Hepatic stellate cell (primary cell): ENCODE measurements at regions not wholly inside any gene's neighbourhood (a gene's known extent, or its start where the extent isn't known, plus 50 kb on each side); places are given as distances from the start of the nearest gene placed in this dataset.
"Not testable (repeated sequence)": the region's sequence is repeated elsewhere in the genome, so short reads cannot be mapped to it uniquely, and the experiment has no call there.

Experiments
- DNase-seq: peaks from one replicate; pipeline ENCODE4 v3.0.0; 2011; ENCODE audit warnings: low spot score

DNA sequence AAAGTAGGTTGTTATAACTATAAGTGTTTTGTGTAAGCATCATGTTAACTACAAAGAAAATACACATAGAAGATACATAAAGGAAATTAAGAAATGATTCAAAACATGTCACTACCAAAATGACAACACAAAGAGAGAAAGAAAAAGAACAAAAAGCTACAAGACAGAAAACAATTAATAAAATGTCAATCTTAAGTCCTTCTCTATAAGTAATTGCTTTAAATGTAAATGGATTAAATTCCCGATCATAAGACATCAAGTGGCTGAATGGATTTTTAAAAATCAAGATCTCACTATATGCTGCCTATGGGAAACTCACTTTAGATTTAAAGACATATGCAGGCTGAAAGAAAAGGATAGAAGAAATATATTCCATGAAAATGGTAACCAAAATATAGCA lies 232.3 kb upstream of the NFIA start:
- DNase-seq: no peak

DNA sequence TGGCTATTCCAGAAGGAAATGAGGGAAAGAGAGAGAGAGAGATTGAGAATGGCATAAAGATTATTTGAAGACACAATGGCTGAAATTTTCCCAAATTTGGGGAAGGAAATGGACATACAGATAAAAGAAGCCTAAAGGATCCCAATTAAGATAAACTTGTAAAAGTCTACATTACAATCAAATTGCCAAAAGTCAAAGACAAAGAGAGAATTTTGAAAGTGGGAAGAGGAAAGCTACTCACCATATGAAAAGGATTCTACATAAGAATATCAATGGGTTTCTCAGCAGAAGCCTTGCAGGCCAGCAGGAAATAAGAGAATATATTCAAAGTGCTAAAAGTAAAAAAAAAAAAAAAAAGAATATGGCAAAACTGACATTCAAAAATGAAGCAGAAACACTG lies 233.0 kb upstream of the NFIA start:
- no peak for DNase-seq

DNA sequence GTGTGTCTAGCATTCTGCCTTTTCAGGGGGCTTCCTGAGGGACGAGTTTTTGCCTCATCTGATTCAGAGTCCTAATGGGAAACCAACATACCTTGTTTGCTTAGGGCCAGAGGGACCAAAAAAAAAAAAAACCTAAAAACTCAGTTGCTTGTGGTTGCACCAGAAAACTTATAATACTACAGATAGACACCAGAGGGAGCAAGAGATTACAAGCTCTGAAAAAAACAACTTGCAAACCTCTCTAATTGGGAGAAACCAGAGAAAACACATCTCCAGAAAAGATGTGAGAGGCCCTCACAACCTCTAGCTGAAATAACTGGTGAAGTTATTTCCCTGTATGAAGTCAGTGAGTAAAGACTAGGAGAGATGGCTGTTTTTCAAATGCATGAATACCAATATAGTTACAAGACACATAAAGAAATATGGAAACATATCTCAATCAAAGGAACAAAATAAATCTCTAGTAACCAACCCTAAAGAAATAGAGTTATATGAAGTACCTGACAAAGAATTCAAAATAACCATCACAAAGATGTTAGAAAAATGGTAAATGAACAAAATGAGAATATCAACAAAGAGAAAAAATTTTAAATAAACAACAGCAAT lies 233.7 kb upstream of the NFIA start:
- peak; percentile 2 for DNase-seq

DNA sequence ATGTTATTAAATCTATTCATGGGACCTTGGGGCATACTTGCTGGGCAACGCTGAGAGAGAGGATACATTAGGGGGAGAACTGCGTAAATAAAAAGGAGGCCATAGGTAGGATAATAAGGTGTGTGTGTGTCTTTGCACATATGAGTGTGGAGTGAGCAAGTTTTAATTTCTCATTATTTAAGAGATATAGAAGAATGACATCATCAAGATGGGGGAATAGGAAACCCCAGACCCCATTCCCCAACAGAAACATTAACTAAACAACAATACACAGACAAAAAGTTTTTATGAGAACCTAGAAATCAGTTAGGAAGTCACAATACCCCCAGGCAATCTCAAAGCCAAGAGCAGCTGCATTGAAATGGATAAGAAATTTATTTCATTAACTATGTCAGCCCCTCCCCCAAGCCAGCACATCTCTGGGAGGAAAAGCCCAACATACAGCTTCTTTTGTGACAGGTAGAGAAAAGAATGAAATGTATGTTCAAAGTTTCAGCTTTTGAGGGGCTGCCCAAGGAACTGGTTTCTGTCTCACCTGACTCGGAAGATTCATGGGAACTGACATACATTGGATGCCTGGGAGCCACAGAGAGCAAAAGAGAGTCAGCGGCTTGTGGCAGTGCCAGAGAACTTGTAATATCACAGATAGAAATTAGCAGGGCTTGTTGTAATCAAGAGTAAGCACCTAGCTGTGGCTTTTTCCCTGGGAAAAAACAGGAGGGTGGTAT lies 234.3 kb upstream of the NFIA start:
- DNase-seq: no peak

DNA sequence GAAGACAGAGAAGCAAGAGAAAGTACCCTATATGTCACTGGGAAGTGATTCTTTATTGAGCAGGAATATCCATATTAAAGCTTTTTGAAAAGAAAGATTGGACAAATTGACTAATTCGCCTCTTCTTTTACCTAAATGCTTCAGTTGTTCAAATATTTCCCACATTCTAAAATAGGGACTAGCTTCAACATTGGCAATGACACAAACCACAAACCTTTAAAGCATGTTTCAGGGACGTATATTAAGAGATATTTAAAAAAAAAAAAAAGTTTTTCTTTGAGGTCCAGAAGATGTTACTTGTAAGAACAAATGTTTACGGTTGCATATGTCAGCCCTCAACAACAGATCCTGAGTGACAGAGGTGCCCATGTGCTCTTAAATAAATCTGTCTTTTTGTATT lies 235.0 kb upstream of the NFIA start:
- DNase-seq: no peak

DNA sequence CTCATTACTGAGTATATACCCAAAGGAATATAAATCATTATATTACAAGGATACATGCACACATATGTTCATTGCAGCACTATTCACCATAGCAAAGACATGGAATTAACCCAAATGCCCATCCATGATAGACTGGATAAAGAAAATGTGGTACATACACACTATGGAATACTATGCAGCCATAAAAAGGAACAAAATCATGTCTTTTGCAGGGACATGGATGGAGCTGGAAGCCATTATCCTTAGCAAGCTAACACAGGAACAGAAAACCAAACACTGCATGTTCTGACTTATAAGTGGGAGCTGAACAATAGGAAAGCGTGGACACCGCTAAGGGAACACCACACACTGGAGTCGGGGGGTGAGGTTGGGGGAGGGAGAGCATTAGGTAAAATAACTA lies 236.7 kb upstream of the NFIA start:
- not testable (repeated sequence) for DNase-seq

DNA sequence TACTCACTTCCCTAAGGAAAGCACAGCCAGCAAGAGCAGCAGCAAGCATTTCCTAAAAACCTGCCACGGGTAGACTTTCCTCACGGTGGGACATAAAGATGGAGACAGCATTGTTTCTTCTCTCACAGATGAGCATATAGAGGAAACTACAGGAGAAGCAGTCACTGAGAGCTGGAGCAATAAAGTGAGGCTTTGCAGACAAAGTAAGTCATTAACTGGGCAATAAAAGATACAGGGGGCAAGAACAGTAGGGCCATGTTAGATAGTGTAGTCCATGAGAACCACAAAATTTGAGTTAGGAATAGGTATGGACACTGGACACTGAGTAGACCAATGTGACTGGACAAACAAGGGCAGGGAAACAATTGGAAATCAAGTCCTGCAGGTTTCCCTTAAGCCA lies 240.1 kb upstream of the NFIA start:
- DNase-seq: no peak

DNA sequence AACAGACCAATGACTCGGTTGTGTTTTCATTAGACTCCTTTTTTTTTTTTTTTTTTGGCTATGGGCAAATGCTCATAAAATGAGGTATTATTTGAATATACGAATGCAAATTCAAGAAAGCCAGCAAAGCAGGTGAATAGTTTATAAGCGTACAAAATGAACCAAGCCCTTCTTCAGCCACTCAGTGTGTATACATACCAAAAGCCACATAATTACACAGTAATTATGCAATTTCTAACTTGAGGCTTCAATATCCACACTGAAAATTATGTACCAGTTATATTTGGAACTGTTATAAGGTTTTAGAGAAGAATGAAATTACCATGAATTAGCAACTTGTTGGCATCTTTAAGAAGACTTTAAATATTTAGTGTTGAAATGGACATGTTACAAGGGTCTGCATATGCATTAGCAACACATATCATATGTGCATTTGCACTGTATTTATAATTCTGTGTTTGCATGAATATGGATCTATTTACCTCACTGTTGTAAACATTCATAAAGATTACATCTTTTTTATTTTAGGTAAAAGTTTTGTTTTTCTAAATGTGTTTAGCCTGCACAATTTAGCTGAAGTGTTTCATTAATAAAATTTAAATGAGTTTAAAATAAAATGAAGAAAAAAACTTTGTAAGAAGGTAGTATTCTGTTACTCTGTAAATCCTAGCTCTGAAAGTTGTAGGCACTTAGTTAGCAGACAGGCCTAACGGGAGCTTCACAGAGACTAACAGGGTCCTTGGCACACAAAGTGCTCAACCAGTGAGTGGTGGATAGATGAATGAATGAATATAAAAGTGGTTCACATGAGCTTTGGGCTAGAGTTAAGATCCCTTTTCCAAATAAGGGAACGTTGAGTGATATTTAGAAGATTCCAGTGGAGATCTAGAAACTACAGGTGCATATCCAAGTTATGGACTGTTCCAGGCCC lies 241.0 kb upstream of the NFIA start:
- no peak for DNase-seq

DNA sequence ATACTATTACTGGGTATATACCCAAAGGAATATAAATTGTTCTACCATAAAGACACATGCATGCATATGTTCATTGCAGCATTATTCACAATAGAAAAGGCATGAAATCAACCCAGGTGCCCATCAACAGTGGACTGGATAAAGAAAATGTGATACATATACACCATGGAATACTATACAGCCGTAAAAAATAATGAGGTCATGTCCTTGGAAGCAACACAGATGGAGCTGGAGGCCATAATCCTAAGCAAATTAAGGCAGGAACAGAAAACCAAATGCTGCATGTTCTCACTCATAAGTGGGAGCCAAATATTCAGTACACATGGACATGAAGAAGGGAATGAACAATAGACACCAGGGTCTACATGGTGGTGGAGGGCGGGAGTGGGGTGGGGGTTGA lies 241.9 kb upstream of the NFIA start:
- not testable (repeated sequence) for DNase-seq

DNA sequence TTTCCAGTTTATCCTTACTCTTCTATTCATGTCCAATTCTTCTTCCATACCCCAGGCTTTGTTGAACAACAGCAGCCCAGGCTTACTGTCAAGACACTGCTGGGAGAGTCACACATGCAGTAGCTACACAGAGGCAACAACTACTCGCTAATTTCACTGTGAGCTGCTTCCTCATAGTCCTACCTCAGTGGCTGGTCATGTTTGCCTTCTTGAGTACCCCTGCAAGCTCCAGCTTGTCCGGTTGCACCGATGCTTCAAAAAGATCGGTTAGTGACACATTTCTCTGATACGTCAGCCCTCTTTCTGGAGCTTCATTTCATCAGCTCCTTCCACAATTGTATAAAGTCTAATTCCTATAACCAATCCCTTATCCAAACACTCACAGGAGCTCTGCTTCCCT lies 246.7 kb upstream of the NFIA start:
- no peak for DNase-seq

DNA sequence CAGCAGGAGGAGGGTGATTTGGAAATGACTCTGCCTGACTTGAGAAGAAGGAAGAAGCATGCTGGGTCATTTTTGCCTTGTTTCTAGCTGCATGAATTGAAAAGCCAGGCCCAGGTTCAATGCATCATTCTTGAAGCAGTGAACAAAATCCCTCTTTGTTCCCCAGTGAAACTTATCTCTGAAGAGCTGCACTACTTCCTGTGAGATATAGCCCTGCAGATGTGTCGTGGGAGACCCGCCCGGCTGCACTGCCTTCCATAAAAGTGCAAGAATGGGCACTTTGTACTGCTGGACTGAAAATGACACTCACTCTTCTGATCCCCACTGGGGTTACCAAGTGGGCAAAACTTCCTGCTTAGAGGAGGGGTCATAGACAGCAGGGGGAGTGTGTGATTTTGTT lies 249.2 kb upstream of the NFIA start:
- no peak for DNase-seq

DNA sequence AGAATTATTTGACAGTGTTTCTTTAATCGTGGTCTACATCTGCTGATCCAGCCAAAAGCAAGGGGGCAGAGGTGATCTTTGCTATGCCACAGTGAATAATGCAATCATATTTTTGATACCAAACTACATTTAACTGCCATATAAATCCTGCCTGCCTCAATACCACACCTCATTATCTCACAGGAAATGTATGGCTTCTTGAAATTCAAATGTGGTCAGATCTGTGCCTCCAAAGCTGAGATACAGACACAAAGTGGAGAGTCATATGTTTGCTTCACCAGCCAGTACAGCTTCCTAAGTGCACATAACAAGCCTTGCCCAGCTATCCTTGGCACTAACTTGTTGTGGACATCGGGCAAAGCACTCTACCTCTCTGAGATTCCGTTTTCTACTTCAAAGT lies 250.0 kb upstream of the NFIA start:
- no peak for DNase-seq

DNA sequence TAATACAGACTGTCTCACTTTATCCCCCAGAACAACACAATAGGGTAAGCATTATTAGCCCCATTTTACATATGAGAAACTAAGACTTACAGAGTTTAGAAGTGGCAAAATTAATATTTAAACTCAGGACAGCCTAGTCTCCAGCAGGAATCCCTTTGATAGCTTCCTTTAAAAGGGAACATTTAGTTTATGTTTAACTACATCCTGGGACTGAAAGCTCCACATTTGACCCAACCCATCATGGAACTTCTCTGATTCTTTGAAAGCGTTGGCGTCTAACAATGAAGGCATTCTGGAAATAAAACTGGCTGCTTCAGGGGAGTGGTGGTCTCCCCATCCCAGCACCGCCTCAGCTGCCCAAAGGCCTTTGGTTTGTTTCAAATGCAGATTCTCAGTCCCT lies 250.6 kb upstream of the NFIA start:
- no peak for DNase-seq

DNA sequence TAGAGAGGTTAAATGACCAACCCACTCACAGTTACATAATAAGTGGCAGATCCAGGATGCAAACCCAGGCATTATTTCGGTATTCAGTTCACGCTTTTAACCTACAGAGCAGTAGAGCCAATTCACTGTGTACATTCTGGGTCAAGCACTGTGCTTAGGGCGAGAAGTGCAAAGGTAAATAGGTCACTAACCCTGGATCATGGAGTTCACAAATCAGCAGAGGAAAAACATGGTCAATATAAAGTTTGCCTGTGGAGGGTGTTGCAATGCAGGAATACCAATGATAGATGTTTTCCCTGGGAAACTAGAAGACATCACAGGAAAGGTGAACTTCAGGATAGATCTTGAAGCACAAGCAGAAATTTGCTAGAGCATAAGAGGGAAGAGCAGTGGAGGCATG lies 253.4 kb upstream of the NFIA start:
- no peak for DNase-seq

DNA sequence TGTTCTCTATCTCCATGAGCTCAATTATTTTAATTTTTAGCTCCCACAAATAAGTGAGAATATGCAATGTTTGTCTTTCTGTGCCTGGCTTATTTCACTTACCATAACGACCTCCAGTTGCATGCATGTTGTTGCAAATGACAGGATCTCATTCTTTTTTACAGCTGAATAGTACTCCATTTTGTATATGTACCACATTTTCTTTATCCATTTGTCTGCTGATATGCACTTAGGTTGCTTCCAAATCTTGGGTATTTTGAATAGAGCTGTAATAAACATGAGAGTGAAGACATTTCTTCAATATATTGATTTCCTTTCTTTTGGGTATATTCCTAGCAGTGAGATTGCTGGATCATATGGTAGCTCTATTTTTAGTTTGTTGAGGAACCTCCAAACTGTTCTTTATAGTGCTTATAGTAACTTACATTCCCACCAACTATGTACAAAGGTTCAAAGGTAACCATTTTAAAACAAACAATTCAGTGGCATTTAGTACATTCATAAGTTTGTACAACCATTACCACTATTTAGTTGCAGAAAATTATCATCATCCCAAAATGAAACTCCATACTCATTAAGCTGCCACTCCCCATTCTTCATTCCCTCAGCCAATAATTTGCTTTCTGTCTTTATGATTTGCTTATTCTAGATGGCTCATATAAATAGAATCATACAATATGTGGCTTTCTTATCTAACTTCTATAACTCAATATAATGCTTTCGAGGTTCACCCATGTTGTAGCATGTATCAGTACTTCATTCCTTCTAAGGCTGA lies 255.9 kb upstream of the NFIA start:
- no peak for DNase-seq

DNA sequence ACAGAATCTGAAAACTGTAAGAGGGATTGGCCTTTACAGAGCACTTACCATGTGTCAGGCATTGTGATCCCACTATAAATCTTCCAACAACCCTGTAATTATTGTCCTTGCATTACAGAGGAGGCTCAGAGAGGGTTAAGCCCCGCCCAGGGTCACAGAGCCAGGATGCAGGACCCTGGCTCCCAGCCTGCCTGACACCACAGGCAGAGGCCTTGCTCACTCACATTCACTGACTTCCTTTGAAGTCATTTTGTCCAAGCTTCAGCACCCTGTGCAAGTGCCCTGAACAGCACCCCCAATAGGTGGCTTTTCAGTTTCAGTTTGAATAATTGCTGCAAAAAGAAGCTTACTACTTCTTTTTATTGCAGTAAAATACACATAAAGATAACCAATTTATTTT lies 256.8 kb upstream of the NFIA start:
- no peak for DNase-seq

DNA sequence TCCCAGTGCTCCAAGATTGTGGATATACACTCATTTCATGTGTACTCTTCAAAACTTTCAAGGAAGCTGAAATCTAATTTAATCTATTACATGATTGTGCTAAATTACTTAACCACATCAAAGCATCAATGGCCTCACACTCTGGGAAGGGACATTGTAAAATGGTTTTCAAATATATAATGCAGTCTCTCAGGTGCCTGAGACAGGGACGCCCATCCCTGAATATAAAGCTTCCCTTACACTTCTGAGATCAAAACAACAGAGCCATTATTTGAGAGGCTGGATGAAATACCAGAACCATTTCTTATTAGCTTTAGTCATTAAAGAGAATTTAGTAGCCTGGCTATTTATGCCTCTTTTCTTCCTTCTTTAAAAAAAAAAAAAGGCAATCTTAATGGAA lies 259.2 kb upstream of the NFIA start:
- no peak for DNase-seq

DNA sequence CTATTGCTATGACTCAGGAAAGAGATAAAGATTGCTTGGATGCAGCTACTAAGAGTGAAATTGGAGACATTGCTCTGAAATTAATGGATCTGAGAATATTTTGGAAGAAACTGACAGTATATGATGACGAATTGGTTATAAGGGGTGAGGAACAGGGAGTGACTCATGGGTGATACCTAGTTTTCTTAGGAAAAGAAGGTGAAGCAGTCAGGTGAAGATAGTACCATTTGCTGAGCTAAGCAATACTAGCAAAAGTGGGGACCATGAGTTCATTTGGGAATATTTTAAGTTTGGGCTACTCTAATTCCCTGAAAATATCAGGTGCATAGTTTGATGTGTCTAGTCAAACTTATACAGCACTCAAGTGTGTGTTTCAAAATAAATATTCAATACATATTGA lies 260.1 kb upstream of the NFIA start:
- DNase-seq: no peak

DNA sequence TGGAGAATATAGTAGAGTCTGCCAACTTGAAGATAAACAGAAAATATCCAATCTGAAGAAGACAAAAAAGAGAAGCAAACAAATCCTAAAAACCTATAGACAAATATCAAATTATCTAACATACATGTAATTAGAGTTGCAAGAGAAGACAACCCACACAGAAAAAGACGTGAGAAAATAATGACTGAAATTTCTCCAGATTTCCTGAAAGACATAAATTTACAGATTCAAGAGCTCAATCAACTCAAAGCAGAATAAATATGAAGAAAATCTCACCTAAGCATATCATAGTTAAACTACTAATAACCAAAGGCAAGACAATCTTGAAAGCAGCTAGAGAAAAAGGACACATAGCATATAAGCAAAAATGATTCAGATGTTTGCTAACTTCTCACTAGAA lies 261.2 kb upstream of the NFIA start:
- DNase-seq: no peak

DNA sequence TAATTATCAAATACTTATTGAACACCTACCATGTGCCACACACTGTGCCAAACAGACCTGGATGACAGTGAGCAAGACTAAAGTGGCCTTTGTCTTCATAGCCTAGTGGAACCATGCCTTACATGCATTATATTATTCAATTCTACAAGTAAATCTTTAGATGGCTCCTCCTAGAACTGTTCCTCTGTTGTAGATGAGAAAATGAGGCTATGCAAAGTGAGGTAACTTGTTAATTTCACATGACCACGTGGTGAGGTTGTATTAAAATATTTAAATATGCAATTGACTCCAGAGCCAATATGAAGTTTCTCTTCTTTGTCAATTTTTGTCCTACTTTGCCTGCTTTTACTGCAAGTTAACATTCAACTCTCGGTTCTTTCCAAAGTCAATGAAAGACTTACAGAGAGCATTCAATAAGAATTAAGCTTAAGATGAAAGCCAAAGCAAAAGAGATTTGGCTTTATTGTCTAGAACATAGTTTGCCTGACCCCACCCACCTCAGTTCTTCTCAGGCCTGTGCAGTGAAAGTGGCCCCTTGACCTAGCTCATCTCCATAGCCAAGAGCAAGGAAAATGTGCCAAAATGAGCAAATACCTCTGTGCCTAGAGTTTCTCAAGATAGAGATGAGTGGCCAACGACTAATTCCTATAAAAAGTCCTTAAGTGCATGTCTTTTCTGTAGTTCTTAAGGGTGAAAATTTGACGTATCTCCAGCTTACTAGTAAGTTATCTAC lies 263.2 kb upstream of the NFIA start:
- no peak for DNase-seq

DNA sequence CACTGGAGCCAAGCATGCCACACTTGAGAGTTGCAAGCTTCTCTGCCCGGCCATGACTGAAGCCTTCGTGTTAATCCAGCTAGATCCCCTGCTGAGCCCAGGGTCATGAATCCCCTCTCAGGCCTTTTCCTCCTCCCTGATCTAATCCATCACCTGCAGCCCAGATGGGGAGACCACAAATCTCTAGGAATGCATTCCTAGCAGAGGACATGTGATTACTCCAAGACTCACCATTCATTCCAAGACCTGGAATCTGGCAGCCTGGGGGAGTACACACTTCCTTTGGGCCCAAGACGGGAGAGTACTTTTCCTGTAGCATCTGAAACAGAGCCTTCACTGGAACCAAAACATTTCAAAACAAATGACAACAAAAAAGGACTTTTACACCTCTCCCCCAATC lies 269.3 kb upstream of the NFIA start:
- no peak for DNase-seq
